SH-SY5Y (cell line): ENCODE measurements at regions not wholly inside any gene's neighbourhood (a gene's known extent, or its start where the extent isn't known, plus 50 kb on each side); places are given as distances from the start of the nearest gene placed in this dataset.

Experiments used
- GATA2 ChIP-seq: IDR thresholded peaks from 2 replicates; pipeline ENCODE4 v1.6.1; 2011; ENCODE audit warnings: mild to moderate bottlenecking, low read depth, low read length
- GATA3 ChIP-seq: IDR thresholded peaks from 2 replicates; pipeline ENCODE4 v1.6.1; 2011; ENCODE audit warnings: low read depth, mild to moderate bottlenecking, low read length, moderate library complexity

DNA sequence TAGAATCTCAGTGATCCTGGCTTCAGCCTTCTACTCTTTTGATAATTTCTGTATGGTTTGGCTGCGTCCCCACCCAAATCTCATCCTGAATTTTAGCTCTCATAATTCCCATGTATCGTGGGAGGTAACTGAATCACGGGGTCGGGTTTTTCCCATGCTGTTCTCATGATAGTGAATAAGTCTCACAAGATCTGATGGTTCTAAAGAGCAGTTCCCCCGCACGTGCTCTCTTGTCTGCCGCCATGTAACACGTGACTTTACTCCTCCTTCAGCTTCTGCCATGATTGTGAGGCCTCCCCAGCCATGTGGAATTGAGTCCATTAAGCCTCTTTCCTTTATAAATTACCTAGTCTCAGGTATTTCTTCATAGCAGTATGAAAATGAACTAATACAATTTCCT lies 507.2 kb downstream of the CDH26 start:
- no peak for TF ChIP-seq GATA2
- TF ChIP-seq GATA3 = no peak
